Small intestine (tissue), 7 donors: ENCODE measurements at regions not wholly inside any gene's neighbourhood (a gene's known extent, or its start where the extent isn't known, plus 50 kb on each side); places are given as distances from the start of the nearest gene placed in this dataset.

Experiments
- DNase-seq, 2 donors: peaks; one replicate each; pipeline versions ENCODE4 v3.0.0 to v3.0.0-alpha.2; 2013
- FAIRE-seq: peaks from 2 replicates; lab custom pipeline; 2012; peaks lifted over from hg19 to GRCh38; lab: Jason Lieb, UNC
- H3K27ac ChIP-seq, 3 donors: one replicate each; pipeline ENCODE4 v1.5.1; 2013; ENCODE audit warnings: low read length in 2 of 3, mild to moderate bottlenecking in 2 of 3, control low read depth in 1 of 3, inconsistent platforms in 1 of 3, low read depth in 1 of 3, moderate library complexity in 1 of 3
- H3K27me3 ChIP-seq, 3 donors: one replicate each; pipeline ENCODE4 v1.6.1; 2013; ENCODE audit warnings: low read length in 3 of 3, inconsistent platforms in 1 of 3; ENCODE audit not compliant: control insufficient read depth in 3 of 3, insufficient read depth in 3 of 3
- H3K36me3 ChIP-seq, 3 donors: one replicate each; pipeline ENCODE4 v1.6.1; 2013; ENCODE audit warnings: low read length in 3 of 3, inconsistent platforms in 1 of 3, low read depth in 1 of 3, mild to moderate bottlenecking in 1 of 3, moderate library complexity in 1 of 3; ENCODE audit not compliant: control insufficient read depth in 3 of 3, insufficient read depth in 2 of 3
- H3K4me1 ChIP-seq, 3 donors: one replicate each; pipeline ENCODE4 v1.6.1; 2013; ENCODE audit warnings: low read length in 2 of 3, inconsistent platforms in 1 of 3, low read depth in 1 of 3, mild to moderate bottlenecking in 1 of 3, moderate library complexity in 1 of 3; ENCODE audit not compliant: control insufficient read depth in 3 of 3, insufficient read depth in 2 of 3
- H3K4me3 ChIP-seq, 3 donors: one replicate each; pipeline ENCODE4 v1.5.1; 2013; ENCODE audit warnings: low read length in 3 of 3, control low read depth in 1 of 3, inconsistent platforms in 1 of 3, low read depth in 1 of 3, mild to moderate bottlenecking in 1 of 3, moderate library complexity in 1 of 3
- H3K9me3 ChIP-seq, 2 donors: one replicate each; pipeline ENCODE4 v1.6.1; 2013; ENCODE audit warnings: low read depth in 1 of 2, low read length in 1 of 2; ENCODE audit not compliant: control insufficient read depth in 2 of 2, insufficient read depth in 1 of 2
- WGBS, 3 donors: extraction: QIAGEN DNeasy Blood & Tissue Kit; methylation state at CpG; one replicate each; pipeline ENCODE4 v1.1.7; 2013; 5-methylcytosine and 5-hydroxymethylcytosine counted together
- donor health status: healthy with polysubstance abuse.
- donor health status: control.
- donor health status: control.
- donor health status: Bipolar disorder and iron deficiency.
- donor health status: healthy.

- H3K4me3 ChIP-seq: no peak overlapping the region
Observed at GRCh38 chr6:79421001-79421411, 116.2 kb downstream of the LCA5 start.

GRCh38 chr6:79420054-79420453, 117.2 kb downstream of the LCA5 start:
- Histone ChIP-seq H3K27ac (no peak overlapping the region), H3K4me3 (no peak overlapping the region), H3K36me3 (no peaks in the 10 kb centered on the region), H3K4me1 (peaks cover 0 to 6% (median 0%) of the 10 kb centered on the region in 3 donors), H3K27me3 (no peaks in the 10 kb centered on the region), H3K9me3 (no peaks in the 10 kb centered on the region)
- WGBS, 3 donors: 5 to 19% (median 16%) methylated on average over 1 of the region's 1 CpG
- DNase-seq (peak in 1 of 2 donors; percentile 20), FAIRE-seq (no peak)

More at GRCh38 chr6:79421001-79421411, 116.2 kb downstream of the LCA5 start:
- H3K27ac ChIP-seq: no peak overlapping the region
- FAIRE-seq: no peak
- H3K4me1 ChIP-seq: peaks cover 0 to 6% (median 0%) of the 10 kb centered on the region in 3 donors
- H3K9me3 ChIP-seq: no peaks in the 10 kb centered on the region
- H3K36me3 ChIP-seq: no peaks in the 10 kb centered on the region
- WGBS, 3 donors: 89 to 90% (median 90%) methylated on average over 4 of the region's 4 CpGs
- H3K27me3 ChIP-seq: no peaks in the 10 kb centered on the region
- no peak for DNase-seq

GRCh38 chr6:79416931-79417330, 120.3 kb downstream of the LCA5 start:
- 33 to 55% (median 52%) methylated on average over 2 of the region's 2 CpGs for WGBS, 3 donors

GRCh38 chr6:79413562-79414002, 123.6 kb downstream of the LCA5 start:
- no peaks in the 10 kb centered on the region for H3K4me1 ChIP-seq
- H3K27me3 ChIP-seq: no peaks in the 10 kb centered on the region
- H3K4me3 ChIP-seq: no peak overlapping the region
- 29 to 40% (median 35%) methylated on average over 2 of the region's 2 CpGs for WGBS, 3 donors
- peaks cover 0 to 2% (median 0%) of the 10 kb centered on the region in 3 donors for H3K36me3 ChIP-seq
- no peaks in the 10 kb centered on the region for H3K9me3 ChIP-seq
- no peak overlapping the region for H3K27ac ChIP-seq
- DNase-seq (peak in 1 of 2 donors; percentile 16), FAIRE-seq (no peak)

More at GRCh38 chr6:79416931-79417330, 120.3 kb downstream of the LCA5 start:
- Histone ChIP-seq H3K4me3 (no peak overlapping the region), H3K9me3 (no peaks in the 10 kb centered on the region), H3K36me3 (no peaks in the 10 kb centered on the region), H3K27ac (no peak overlapping the region), H3K27me3 (no peaks in the 10 kb centered on the region), H3K4me1 (peaks cover 0 to 6% (median 0%) of the 10 kb centered on the region in 3 donors)
- no peak for FAIRE-seq
- no peak for DNase-seq

- Histone ChIP-seq H3K27ac (no peak overlapping the region), H3K27me3 (no peaks in the 10 kb centered on the region), H3K4me3 (no peak overlapping the region), H3K36me3 (peaks cover 0 to 2% (median 0%) of the 10 kb centered on the region in 3 donors), H3K4me1 (peaks cover 0 to 5% (median 0%) of the 10 kb centered on the region in 3 donors), H3K9me3 (peaks cover 0 to 6% of the 10 kb centered on the region in 2 donors)
- WGBS, 3 donors: 82 to 87% (median 87%) methylated on average over 2 of the region's 2 CpGs
- FAIRE-seq: no peak
- DNase-seq: no peak
Observed at GRCh38 chr6:79410806-79411205, 126.4 kb downstream of the LCA5 start.

GRCh38 chr6:79408256-79408974, 128.8 kb downstream of the LCA5 start:
- Histone ChIP-seq H3K27ac (no peak overlapping the region), H3K27me3 (no peaks in the 10 kb centered on the region), H3K4me3 (no peak overlapping the region), H3K36me3 (peaks cover 0 to 2% (median 0%) of the 10 kb centered on the region in 3 donors), H3K9me3 (peaks cover 0 to 14% of the 10 kb centered on the region in 2 donors), H3K4me1 (peaks cover 0 to 26% (median 0%) of the 10 kb centered on the region in 3 donors)
- DNase-seq (no peak), FAIRE-seq (no peak)
- WGBS, 3 donors: 75 to 90% (median 79%) methylated on average over 7 of the region's 7 CpGs

GRCh38 chr6:79404677-79405076, 132.6 kb downstream of the LCA5 start:
- H3K4me3 ChIP-seq: no peak overlapping the region
- no peak for FAIRE-seq
- 22 to 71% (median 32%) methylated on average over 8 of the region's 8 CpGs for WGBS, 3 donors
- H3K9me3 ChIP-seq: peaks cover 0 to 14% of the 10 kb centered on the region in 2 donors
- H3K36me3 ChIP-seq: no peaks in the 10 kb centered on the region
- peaks cover 0 to 46% (median 0%) of the 10 kb centered on the region in 3 donors for H3K4me1 ChIP-seq
- peak overlapping the region; percentile 18 to 85 (median 33) for H3K27ac ChIP-seq
- peak; percentile 94 to 97 for DNase-seq
- no peaks in the 10 kb centered on the region for H3K27me3 ChIP-seq

- DNase-seq: no peak
- WGBS, 3 donors: 72 to 81% (median 73%) methylated on average over 3 of the region's 3 CpGs
- no peak for FAIRE-seq
Observed at GRCh38 chr6:79404261-79404660, 133.0 kb downstream of the LCA5 start.

More at GRCh38 chr6:79404261-79404660, 133.0 kb downstream of the LCA5 start:
- H3K36me3 ChIP-seq: no peaks in the 10 kb centered on the region
- peaks cover 0 to 14% of the 10 kb centered on the region in 2 donors for H3K9me3 ChIP-seq
- peaks cover 0 to 48% (median 0%) of the 10 kb centered on the region in 3 donors for H3K4me1 ChIP-seq
- H3K27me3 ChIP-seq: no peaks in the 10 kb centered on the region
- H3K4me3 ChIP-seq: no peak overlapping the region
- peak overlapping the region in 1 of 3 donors; percentile 85 for H3K27ac ChIP-seq
